ENCODE measurements at regions not wholly inside any gene's neighbourhood (a gene's known extent, or its start where the extent isn't known, plus 50 kb on each side); places are given as distances from the start of the nearest gene placed in this dataset.
A peak's percentile ranks its signal among the peaks of the same experiment; 100 is the strongest.

DNA sequence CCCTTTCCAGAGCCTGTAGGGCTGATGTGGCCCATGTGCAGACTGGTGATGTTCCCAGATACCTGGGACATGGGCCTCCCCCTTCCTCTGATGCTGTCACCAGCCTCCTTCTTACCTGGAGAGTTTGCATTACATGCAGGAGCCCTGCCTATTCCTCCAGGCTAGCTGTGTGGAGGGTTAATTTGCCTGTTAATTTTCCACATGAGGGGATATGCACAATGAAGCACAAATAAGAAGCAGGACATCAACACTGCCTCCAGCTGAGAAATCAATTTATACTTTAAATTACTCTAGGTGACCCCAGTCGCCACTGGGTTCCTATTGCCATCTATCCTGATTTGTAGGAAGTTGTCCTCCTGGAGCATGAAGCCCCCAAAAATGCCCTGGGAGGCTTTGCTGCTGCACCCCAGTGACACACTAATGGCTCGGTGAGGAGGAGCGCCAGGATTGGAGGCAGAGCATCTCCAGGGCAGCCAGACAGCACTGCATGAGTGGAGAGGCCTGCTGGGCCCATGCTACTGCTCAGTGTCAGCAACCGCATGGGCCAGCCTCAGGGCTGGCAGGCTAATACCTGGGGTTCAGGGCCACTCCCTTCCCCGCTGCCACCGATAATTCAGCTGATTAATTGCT, 101.6 kb upstream of the USP47 start:
- Histone ChIP-seq H2AFZ (ENCODE audit: control insufficient read depth, low read length) (no peak overlapping the region), H4K20me1 (ENCODE audit: control insufficient read depth, extremely low read depth, insufficient read depth, low read length) (no peaks in the 10 kb centered on the region), H3K4me1 (ENCODE audit: control insufficient read depth, extremely low read depth, insufficient read depth, low read length) (peaks cover 8% of the 10 kb centered on the region), H3K36me3 (ENCODE audit: control insufficient read depth in 2 of 2, extremely low read depth in 1 of 2, insufficient read depth in 2 of 2, low read length in 2 of 2) (no peaks in the 10 kb centered on the region), H3K9ac (ENCODE audit: control insufficient read depth, extremely low read depth, insufficient read depth, low read length) (no peak overlapping the region), H3K79me2 (ENCODE audit: control insufficient read depth, insufficient read depth, low read length) (no peaks in the 10 kb centered on the region), H3K27ac (ENCODE audit: control insufficient read depth, insufficient read depth, low read length) (no peak overlapping the region), H3K4me2 (ENCODE audit: control insufficient read depth, extremely low read depth, insufficient read depth, low read depth, low read length) (no peak overlapping the region), H3K4me3 (ENCODE audit: control insufficient read depth in 2 of 3, extremely low read depth in 1 of 3, insufficient read depth in 2 of 3, low read depth in 1 of 3, low read length in 3 of 3) (no peak overlapping the region), H3K27me3 (ENCODE audit: control insufficient read depth, extremely low read depth, insufficient read depth, low read length) (no peaks in the 10 kb centered on the region), H3K9me3 (ENCODE audit: control insufficient read depth, low read depth, low read length) (no peaks in the 10 kb centered on the region), H3K9me1 (ENCODE audit: control insufficient read depth, extremely low read depth, insufficient read depth, low read length) (no peaks in the 10 kb centered on the region)
- FAIRE-seq = no peak
- dilution Hi-C loops (cut with MboI; ENCODE audit: extremely low pct_ligation_motif_present, low sequenced_read_pairs) = no loop called here
- TF ChIP-seq, protein P1, sequence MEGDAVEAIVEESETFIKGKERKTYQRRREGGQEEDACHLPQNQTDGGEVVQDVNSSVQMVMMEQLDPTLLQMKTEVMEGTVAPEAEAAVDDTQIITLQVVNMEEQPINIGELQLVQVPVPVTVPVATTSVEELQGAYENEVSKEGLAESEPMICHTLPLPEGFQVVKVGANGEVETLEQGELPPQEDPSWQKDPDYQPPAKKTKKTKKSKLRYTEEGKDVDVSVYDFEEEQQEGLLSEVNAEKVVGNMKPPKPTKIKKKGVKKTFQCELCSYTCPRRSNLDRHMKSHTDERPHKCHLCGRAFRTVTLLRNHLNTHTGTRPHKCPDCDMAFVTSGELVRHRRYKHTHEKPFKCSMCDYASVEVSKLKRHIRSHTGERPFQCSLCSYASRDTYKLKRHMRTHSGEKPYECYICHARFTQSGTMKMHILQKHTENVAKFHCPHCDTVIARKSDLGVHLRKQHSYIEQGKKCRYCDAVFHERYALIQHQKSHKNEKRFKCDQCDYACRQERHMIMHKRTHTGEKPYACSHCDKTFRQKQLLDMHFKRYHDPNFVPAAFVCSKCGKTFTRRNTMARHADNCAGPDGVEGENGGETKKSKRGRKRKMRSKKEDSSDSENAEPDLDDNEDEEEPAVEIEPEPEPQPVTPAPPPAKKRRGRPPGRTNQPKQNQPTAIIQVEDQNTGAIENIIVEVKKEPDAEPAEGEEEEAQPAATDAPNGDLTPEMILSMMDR (optimal IDR thresholded peaks at IDR 0.05 in 1 of 3, IDR thresholded peaks at IDR 0.05 in 1 of 3, conservative IDR thresholded peaks at IDR 0.05 in 1 of 3; ENCODE audit: extremely low read depth in 1 of 3, insufficient read depth in 2 of 3, low read length in 3 of 3) = no peak
- TF ChIP-seq EZH2 (IDR thresholded peaks at IDR 0.05; ENCODE audit: low read length) = no peak
- peak; percentile 9 for DNase-seq (ENCODE audit: low read depth, low spot score)

DNA sequence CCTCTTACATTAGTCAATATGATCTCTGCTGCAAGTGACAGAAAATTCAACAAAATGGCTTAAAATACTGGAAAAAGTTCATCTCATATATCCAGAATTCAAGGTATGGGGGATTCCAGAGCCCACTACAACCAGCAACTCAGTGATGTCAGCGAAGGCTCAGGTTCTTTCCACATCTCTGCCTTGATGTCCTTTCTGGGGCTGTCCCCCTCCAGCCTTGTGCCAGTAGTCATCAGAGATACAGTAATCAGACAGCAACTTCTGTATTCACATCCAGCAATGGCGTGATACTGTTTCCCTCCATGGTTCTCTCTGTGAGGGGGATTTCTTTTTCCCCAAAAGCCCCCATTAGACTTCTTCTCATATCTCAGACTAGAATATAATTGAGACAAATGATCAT, 103.4 kb upstream of the USP47 start:
- Histone ChIP-seq H4K20me1 (ENCODE audit: control insufficient read depth, extremely low read depth, insufficient read depth, low read length) (no peaks in the 10 kb centered on the region), H3K79me2 (ENCODE audit: control insufficient read depth, insufficient read depth, low read length) (no peaks in the 10 kb centered on the region), H3K9me1 (ENCODE audit: control insufficient read depth, extremely low read depth, insufficient read depth, low read length) (no peaks in the 10 kb centered on the region), H3K36me3 (ENCODE audit: control insufficient read depth in 2 of 2, extremely low read depth in 1 of 2, insufficient read depth in 2 of 2, low read length in 2 of 2) (no peaks in the 10 kb centered on the region), H3K4me1 (ENCODE audit: control insufficient read depth, extremely low read depth, insufficient read depth, low read length) (no peaks in the 10 kb centered on the region), H3K4me2 (ENCODE audit: control insufficient read depth, extremely low read depth, insufficient read depth, low read depth, low read length) (no peak overlapping the region), H3K9ac (ENCODE audit: control insufficient read depth, extremely low read depth, insufficient read depth, low read length) (no peak overlapping the region), H3K4me3 (ENCODE audit: control insufficient read depth in 2 of 3, extremely low read depth in 1 of 3, insufficient read depth in 2 of 3, low read depth in 1 of 3, low read length in 3 of 3) (no peak overlapping the region), H3K27ac (ENCODE audit: control insufficient read depth, insufficient read depth, low read length) (no peak overlapping the region), H2AFZ (ENCODE audit: control insufficient read depth, low read length) (no peak overlapping the region), H3K9me3 (ENCODE audit: control insufficient read depth, low read depth, low read length) (no peaks in the 10 kb centered on the region), H3K27me3 (ENCODE audit: control insufficient read depth, extremely low read depth, insufficient read depth, low read length) (no peaks in the 10 kb centered on the region)
- FAIRE-seq (no peak), DNase-seq (ENCODE audit: low read depth, low spot score) (no peak)
- dilution Hi-C loops (cut with MboI; ENCODE audit: extremely low pct_ligation_motif_present, low sequenced_read_pairs) = no loop called here
- TF ChIP-seq EZH2 (IDR thresholded peaks at IDR 0.05; ENCODE audit: low read length) = no peak
- TF ChIP-seq, protein P1 (optimal IDR thresholded peaks at IDR 0.05 in 1 of 3, IDR thresholded peaks at IDR 0.05 in 1 of 3, conservative IDR thresholded peaks at IDR 0.05 in 1 of 3; ENCODE audit: extremely low read depth in 1 of 3, insufficient read depth in 2 of 3, low read length in 3 of 3) = no peak
